GDM1 (cell line): ENCODE measurements at regions not wholly inside any gene's neighbourhood (a gene's known extent, or its start where the extent isn't known, plus 50 kb on each side); places are given as distances from the start of the nearest gene placed in this dataset.

Experiments used
- DNase-seq: peaks from one replicate; lab custom pipeline; 2025; lab: John Stamatoyannopoulos, UW

GRCh38 chr19:30742406-30742938 is 370.3 kb downstream of the ZNF536 start:
- DNase-seq: no peak

- DNase-seq: no peak
These were observed 369.4 kb downstream of the ZNF536 start for GRCh38 chr19:30741566-30741965.

- DNase-seq: no peak
These were observed 367.2 kb downstream of the ZNF536 start for GRCh38 chr19:30739394-30739793.

GRCh38 chr19:30738047-30738446 is 365.9 kb downstream of the ZNF536 start:
- no peak for DNase-seq

DNA sequence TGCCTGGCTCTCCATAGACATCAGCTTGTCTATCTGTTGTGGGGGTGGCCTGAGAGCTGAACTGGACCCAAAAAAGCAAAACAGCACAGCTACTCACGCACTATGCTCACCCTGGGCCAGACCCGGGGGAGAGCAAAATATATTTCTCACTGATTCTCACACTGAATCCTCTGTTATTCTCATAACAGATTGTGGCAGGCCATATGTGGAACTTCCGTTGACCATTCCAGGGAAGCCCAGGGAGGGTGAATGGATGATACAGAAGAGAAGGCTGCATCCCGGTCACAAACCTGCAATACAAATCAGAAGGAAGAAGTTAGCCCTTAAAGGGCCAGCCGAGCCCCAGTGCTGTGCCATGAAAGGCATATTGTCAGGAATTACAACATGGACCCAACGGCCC is 362.5 kb downstream of the ZNF536 start:
- DNase-seq: no peak

GRCh38 chr19:30733826-30734550 is 361.8 kb downstream of the ZNF536 start:
- no peak for DNase-seq

- no peak for DNase-seq
These were observed 359.4 kb downstream of the ZNF536 start for GRCh38 chr19:30731591-30731990.

DNA sequence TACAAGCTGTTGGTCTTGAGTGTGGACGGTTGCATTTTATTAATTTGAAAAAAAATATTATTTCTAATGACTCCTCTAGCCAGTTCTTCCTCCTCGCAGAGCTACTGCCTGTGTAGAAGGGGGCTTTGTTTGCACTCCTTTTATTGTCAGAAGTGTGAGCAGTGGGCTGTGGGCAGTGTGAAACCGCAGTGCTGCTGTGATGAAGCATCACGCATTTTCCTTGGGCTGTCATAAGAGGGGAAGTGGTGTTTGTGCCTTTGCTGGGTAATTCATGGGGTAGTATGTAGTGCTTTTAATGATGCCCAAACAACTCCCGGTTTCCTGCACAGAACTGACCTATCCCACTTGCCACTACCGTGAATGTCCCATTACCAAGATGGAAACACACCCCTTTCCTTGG is 357.3 kb downstream of the ZNF536 start:
- no peak for DNase-seq

DNA sequence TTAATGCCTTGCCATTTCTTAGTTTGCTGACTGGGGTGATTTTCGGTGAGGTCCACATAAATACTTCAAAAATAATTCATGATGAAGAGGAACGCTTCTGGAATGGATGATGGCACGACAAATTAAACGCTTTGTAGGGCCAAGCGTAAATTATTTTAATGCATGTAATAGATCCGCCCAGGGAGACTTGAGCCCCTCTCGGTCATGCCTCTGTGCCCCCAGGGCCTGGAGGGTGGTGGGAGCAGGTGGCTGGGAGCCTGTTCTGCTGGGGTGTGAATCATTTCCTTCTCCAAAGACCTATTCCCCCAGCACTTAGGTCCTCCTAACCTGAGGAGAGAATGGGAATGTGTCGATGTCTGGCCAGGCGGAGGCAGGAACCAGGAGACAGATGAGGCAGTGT is 350.6 kb downstream of the ZNF536 start:
- no peak for DNase-seq

- DNase-seq: no peak
These were observed 350.0 kb downstream of the ZNF536 start for GRCh38 chr19:30722186-30722585.

- no peak for DNase-seq
These were observed 347.8 kb downstream of the ZNF536 start for GRCh38 chr19:30719999-30720345.

DNA sequence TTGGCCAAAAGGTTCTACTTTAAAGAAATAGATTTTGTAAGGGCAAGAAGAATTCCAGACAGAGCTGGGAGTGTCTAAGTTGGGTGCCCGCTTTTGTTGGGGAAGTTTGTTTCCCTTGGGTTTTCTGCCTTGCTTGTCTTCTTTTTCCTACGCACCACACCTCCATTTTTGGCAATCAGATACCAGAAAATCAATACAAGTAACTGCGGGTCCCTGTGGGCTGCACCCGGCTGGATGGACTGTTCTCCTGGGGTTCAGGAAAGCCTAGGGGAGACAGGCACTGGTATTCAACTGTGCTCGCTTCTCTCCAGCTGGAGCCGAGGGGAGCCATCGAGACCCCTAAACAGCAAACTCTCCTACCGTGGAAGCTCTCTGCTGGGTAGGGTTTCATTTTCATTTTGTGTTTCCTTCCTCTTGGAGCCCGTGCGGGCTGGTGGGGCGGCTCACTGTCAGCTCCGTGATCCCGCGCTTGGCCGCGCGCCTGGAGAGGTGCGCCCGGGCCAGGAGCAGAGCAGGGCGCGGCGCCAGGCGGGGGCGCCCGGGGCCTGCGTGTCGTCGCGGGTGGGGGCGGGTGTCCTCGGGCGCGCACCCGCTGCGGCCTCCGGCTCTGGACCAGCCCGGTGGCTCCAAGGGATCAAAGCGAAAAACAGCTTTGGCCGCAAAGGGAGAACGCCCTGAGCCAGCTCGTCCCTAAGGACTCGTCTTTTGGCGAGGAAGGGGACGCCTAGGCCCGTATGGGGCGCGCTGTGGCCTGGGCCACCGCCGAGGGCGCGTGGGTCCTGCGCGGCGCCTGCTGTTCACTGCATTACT is 347.2 kb downstream of the ZNF536 start:
- no peak for DNase-seq

GRCh38 chr19:30718707-30719106 is 346.5 kb downstream of the ZNF536 start:
- DNase-seq: no peak

- no peak for DNase-seq
These were observed 345.8 kb downstream of the ZNF536 start for GRCh38 chr19:30718014-30718413.

- DNase-seq: no peak
These were observed 345.2 kb downstream of the ZNF536 start for GRCh38 chr19:30717381-30717780.

GRCh38 chr19:30712431-30713337 is 340.5 kb downstream of the ZNF536 start:
- no peak for DNase-seq

GRCh38 chr19:30711826-30712225 is 339.6 kb downstream of the ZNF536 start:
- DNase-seq: no peak

DNA sequence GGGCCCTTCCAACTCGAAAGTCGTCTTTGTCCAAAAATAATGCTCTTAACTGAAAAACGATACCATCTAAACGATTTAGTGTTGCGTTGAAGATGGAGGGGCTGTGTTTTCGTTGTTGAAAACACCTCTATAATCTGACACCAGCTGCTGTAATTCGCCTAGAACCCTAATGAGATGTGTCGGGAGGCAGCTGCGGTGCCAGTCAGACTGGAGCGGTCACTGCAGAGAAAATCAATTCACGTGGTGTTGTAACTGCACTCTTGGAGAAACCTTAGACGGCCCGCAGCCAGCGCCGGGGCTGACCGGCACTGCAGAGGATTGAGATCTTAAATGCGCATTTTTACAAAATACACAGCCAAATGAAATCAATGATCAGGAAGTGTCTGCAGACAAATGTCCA is 339.1 kb downstream of the ZNF536 start:
- no peak for DNase-seq

DNA sequence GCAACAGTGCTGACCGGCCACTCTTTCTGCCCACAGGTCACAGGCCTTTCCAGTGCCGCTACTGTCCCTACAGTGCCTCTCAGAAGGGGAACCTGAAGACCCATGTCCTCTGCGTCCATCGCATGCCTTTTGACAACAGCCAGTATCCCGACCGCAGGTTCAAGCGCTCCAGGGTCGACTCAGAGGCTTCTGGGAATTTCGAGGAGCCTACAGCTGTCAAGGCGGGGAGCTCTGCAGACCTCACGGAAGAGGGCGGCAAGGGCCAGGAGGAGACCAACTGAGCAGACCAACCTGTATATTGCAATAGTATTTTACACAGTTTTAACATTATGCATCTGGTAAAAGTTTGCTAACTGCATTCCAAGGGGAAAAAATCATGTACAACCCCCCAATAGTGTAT is 338.5 kb downstream of the ZNF536 start:
- no peak for DNase-seq

- no peak for DNase-seq
These were observed 336.4 kb downstream of the ZNF536 start for GRCh38 chr19:30708416-30709178.

DNA sequence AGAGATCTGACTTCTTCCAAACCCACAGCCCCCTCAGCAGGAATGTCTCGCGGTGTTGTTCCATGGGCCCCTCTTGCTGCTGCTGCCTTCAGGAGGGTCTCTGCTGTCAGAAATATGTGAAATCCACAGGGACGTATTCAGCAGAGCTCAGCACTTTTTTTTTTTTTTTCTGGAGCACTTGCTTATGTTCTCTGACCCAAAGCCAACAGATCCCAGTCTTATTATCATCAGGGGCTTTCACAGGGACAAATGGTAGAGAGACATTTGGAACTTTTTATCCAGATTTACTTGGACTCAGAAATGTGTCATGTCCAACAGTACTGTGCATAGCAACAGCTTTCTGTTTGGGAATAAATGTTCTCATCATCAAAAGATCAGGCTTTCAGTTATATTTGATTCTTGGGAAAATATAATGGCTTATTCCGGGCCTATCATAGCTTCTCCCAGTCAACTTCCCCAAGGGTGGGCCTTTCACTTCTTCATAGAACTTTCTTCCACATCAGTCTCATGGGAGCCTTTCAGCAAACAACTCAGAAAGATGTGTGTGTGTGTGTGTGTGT is 332.7 kb downstream of the ZNF536 start:
- DNase-seq: no peak
